ENCODE measurements at regions not wholly inside any gene's neighbourhood (a gene's known extent, or its start where the extent isn't known, plus 50 kb on each side); places are given as distances from the start of the nearest gene placed in this dataset.

DNA sequence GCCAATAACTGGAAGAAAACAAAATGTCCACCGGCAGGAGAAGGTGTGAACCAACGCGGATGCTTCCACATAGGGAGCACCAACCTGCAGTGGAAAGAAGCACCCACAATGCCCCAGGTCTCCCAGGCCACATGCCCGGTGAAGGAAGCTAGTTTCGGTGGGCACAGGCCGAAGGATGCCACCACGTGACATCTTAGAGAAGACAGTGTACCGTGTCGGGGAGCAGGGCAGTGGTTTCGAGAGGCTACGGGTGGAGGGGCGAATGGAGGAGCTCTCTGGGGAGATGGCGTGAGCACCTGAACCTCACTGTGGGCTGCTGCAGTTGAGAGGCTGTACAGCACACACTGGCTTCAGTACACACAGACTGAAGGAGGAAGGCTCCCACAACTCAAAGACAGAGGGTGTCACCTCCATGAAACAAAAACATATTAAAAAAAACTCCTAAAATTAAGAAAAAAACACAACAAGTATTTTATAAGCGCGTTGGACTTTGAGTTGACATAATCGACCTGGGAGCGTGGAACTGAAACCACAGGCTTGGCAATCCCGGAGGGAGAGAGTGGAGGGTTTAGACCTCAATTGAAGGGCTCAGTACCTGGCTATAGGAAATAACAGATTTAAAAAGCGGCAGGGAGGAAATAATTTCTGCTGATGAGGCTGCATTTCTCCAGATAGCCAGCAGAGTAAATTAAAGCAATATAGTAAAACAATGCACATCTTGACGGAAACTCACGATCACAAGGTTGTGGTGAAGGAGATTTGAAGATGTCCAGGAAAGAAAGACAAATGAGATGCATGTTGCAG is 160.1 kb downstream of the RTP5 start:
- TF ChIP-seq POLR2AphosphoS5 (IDR thresholded peaks at IDR 0.05) (no peak), CTCF (IDR thresholded peaks at IDR 0.05) (no peak), EP300 (IDR thresholded peaks at IDR 0.05) (no peak), POLR2A (IDR thresholded peaks at IDR 0.05) (no peak)

Data from suprapubic skin (tissue), 4 donors.